H9 (cell line): ENCODE measurements at regions not wholly inside any gene's neighbourhood (a gene's known extent, or its start where the extent isn't known, plus 50 kb on each side); places are given as distances from the start of the nearest gene placed in this dataset.

Experiments
- DNase-seq: peaks from one replicate; pipeline ENCODE4 v3.0.0-alpha.2; 2017
- H2AFZ ChIP-seq: one replicate; pipeline ENCODE4 v1.6.1; 2013; ENCODE audit warnings: mild to moderate bottlenecking, low read length, control low read depth, moderate library complexity
- H2AK5ac ChIP-seq: 2 replicates; pipeline ENCODE4 v1.6.1; 2013; ENCODE audit warnings: low read length, control low read depth, mixed read lengths; ENCODE audit not compliant: insufficient read length
- H2BK120ac ChIP-seq: one replicate; pipeline ENCODE4 v1.6.1; 2013; ENCODE audit warnings: low read depth, mild to moderate bottlenecking, low read length, control low read depth, inconsistent platforms; ENCODE audit not compliant: poor library complexity, severe bottlenecking
- H2BK12ac ChIP-seq: 2 replicates; pipeline ENCODE4 v1.6.1; 2013; ENCODE audit warnings: low read length, control low read depth, mixed read lengths, low read depth; ENCODE audit not compliant: insufficient read length
- H2BK15ac ChIP-seq: 2 replicates; pipeline ENCODE4 v1.6.1; 2013; ENCODE audit warnings: low read depth, low read length, control low read depth
- H2BK20ac ChIP-seq: one replicate; pipeline ENCODE4 v1.6.1; 2013; ENCODE audit warnings: low read depth, mild to moderate bottlenecking, low read length, control low read depth, inconsistent platforms; ENCODE audit not compliant: poor library complexity, severe bottlenecking
- H2BK5ac ChIP-seq: 2 replicates; pipeline ENCODE4 v1.6.1; 2013; ENCODE audit warnings: low read length, control low read depth, mixed read lengths; ENCODE audit not compliant: insufficient read length
- H3K14ac ChIP-seq: 2 replicates; pipeline ENCODE4 v1.6.1; 2013; ENCODE audit warnings: low read length, control low read depth; ENCODE audit not compliant: insufficient read depth
- H3K18ac ChIP-seq: 2 replicates; pipeline ENCODE4 v1.6.1; 2013; ENCODE audit warnings: low read depth, mild to moderate bottlenecking, mixed read lengths, low read length, control low read depth; ENCODE audit not compliant: insufficient read length
- H3K23ac ChIP-seq: 2 replicates; pipeline ENCODE4 v1.6.1; 2013; ENCODE audit warnings: low read length, control low read depth, mixed read lengths, low read depth; ENCODE audit not compliant: insufficient read length
- H3K23me2 ChIP-seq: 2 replicates; pipeline ENCODE4 v1.6.1; 2013; ENCODE audit warnings: low read depth, mild to moderate bottlenecking, mixed read lengths, low read length, control low read depth; ENCODE audit not compliant: insufficient read length, poor library complexity, severe bottlenecking
- H3K27ac ChIP-seq: 2 replicates; pipeline ENCODE4 v1.5.1; 2013; ENCODE audit warnings: low read length, control low read depth, mixed read lengths, low read depth; ENCODE audit not compliant: insufficient read length
- H3K27me3 ChIP-seq: 2 replicates; pipeline ENCODE4 v1.6.1; 2013; ENCODE audit warnings: low read length, control low read depth, inconsistent platforms; ENCODE audit not compliant: insufficient read depth
- H3K4ac ChIP-seq: 2 replicates; pipeline ENCODE4 v1.6.1; 2013; ENCODE audit warnings: low read depth, mild to moderate bottlenecking, control low read depth, inconsistent platforms, low read length, moderate library complexity
- H3K4me1 ChIP-seq: 2 replicates; pipeline ENCODE4 v1.6.1; 2013; ENCODE audit warnings: low read length, control low read depth, inconsistent platforms; ENCODE audit not compliant: insufficient read depth
- H3K4me2 ChIP-seq: 2 replicates; pipeline ENCODE4 v1.6.1; 2013; ENCODE audit warnings: low read length, control low read depth, mixed read lengths; ENCODE audit not compliant: insufficient read length, insufficient read depth
- H3K56ac ChIP-seq: 2 replicates; pipeline ENCODE4 v1.6.1; 2013; ENCODE audit warnings: low read depth, mild to moderate bottlenecking, mixed read lengths, low read length, control low read depth; ENCODE audit not compliant: insufficient read length
- H3K79me1 ChIP-seq: 2 replicates; pipeline ENCODE4 v1.6.1; 2013; ENCODE audit warnings: low read depth, mild to moderate bottlenecking, moderate library complexity, low read length, control low read depth, inconsistent platforms; ENCODE audit not compliant: insufficient read depth, poor library complexity, severe bottlenecking
- H3K79me2 ChIP-seq: 2 replicates; pipeline ENCODE4 v1.6.1; 2013; ENCODE audit warnings: low read length, control low read depth, inconsistent platforms; ENCODE audit not compliant: insufficient read depth
- H3K9ac ChIP-seq: 2 replicates; pipeline ENCODE4 v1.6.1; 2013; ENCODE audit warnings: low read length, control low read depth, mixed read lengths; ENCODE audit not compliant: insufficient read length; ENCODE audit errors: extremely low read depth
- H3K9me3 ChIP-seq: one replicate; pipeline ENCODE4 v1.6.1; 2013; ENCODE audit warnings: low read depth, low read length, inconsistent platforms; ENCODE audit not compliant: control insufficient read depth
- H3T11ph ChIP-seq: one replicate; pipeline ENCODE4 v1.6.1; 2013; ENCODE audit warnings: mild to moderate bottlenecking, low read length, control low read depth, inconsistent platforms
- H4K20me1 ChIP-seq: one replicate; pipeline ENCODE4 v1.6.1; 2013; ENCODE audit not compliant: control insufficient read depth, insufficient read length, insufficient read depth
- H4K5ac ChIP-seq: 2 replicates; pipeline ENCODE4 v1.6.1; 2013; ENCODE audit warnings: low read depth, mild to moderate bottlenecking, mixed read lengths, low read length, control low read depth; ENCODE audit not compliant: insufficient read length
- H4K8ac ChIP-seq: replicated peaks from 2 replicates; pipeline ENCODE4 v1.6.1; 2013; ENCODE audit warnings: low read length, control low read depth, mixed read lengths, low read depth; ENCODE audit not compliant: insufficient read length
- H4K91ac ChIP-seq: 2 replicates; pipeline ENCODE4 v1.6.1; 2013; ENCODE audit warnings: low read depth, mild to moderate bottlenecking, moderate library complexity, mixed read lengths, low read length, control low read depth; ENCODE audit not compliant: insufficient read length
- H3K27ac Mint-ChIP-seq, 3 experiments: 2 replicates in 2 of 3; 3 replicates in 1 of 3; pipeline ENCODE4 v1.8.0; 2020 to 2021; ENCODE audit warnings: mixed read lengths in 3 of 3, mild to moderate bottlenecking in 1 of 3, moderate library complexity in 1 of 3
- H3K27me3 Mint-ChIP-seq: 2 replicates; pipeline ENCODE4 v1.8.0; 2021; ENCODE audit warnings: low read depth, mild to moderate bottlenecking, moderate library complexity, mixed read lengths
- H3K36me3 Mint-ChIP-seq, 3 experiments: 2 replicates in 2 of 3; 3 replicates in 1 of 3; pipeline ENCODE4 v1.8.0; 2020 to 2021; ENCODE audit warnings: low read depth in 3 of 3, mixed read lengths in 3 of 3; ENCODE audit not compliant: insufficient read depth in 1 of 3
- H3K4me1 Mint-ChIP-seq, 2 experiments: 2 replicates each; pipeline ENCODE4 v1.8.0; 2020; ENCODE audit warnings: mixed read lengths in 2 of 2
- H3K4me3 Mint-ChIP-seq, 2 experiments: 2 replicates in 1 of 2; 3 replicates in 1 of 2; pipeline ENCODE4 v1.8.0; 2020 to 2021; ENCODE audit warnings: mild to moderate bottlenecking in 2 of 2, mixed read lengths in 2 of 2, moderate library complexity in 1 of 2
- H3K9me3 Mint-ChIP-seq, 2 experiments: 2 replicates in 1 of 2; 3 replicates in 1 of 2; pipeline ENCODE4 v1.8.0; 2020; ENCODE audit warnings: mild to moderate bottlenecking in 2 of 2, mixed read lengths in 2 of 2, moderate library complexity in 1 of 2
- CTCF ChIP-seq: fragments of 200-600 bp; sonication (generic); conservative IDR thresholded peaks from 3 replicates; pipeline ENCODE4 v1.8.0; 2021; ENCODE audit warnings: antibody characterized with exemption, mild to moderate bottlenecking
- WGBS: extraction: QIAGEN DNeasy Blood & Tissue Kit; methylation state at CpG from one replicate; pipeline ENCODE4 v1.1.7; 2013; ENCODE audit warnings: missing lambda C conversion rate, low lambda C conversion rate, mixed read lengths; ENCODE audit not compliant: insufficient read length; ENCODE audit errors: extremely low coverage; 5-methylcytosine and 5-hydroxymethylcytosine counted together

- Mint-ChIP-seq H3K4me1 (peaks cover 41 to 42% of the 10 kb centered on the region in 2 experiments), H3K9me3 (no peaks in the 10 kb centered on the region; a peak in 1 of 5 replicates), H3K36me3 (no peaks in the 10 kb centered on the region; a peak in 1 of 7 replicates), H3K4me3 (no peak overlapping the region), H3K27ac (no peak overlapping the region), H3K27me3 (no peaks in the 10 kb centered on the region)
- Histone ChIP-seq H2BK20ac (no peak overlapping the region), H3K4ac (no peak overlapping the region), H3K9me3 (no peaks in the 10 kb centered on the region), H3K79me1 (no peaks in the 10 kb centered on the region), H3K27me3 (no peaks in the 10 kb centered on the region), H3K18ac (no peak overlapping the region), H2BK120ac (no peak overlapping the region), H3K4me2 (no peak overlapping the region), H4K20me1 (no peaks in the 10 kb centered on the region), H2BK5ac (no peak overlapping the region), H4K8ac (no peak overlapping the region), H3K9ac (no peak overlapping the region), H3K4me1 (no peaks in the 10 kb centered on the region; the same call in 1 of the 2 replicates), H2BK15ac (no peak overlapping the region), H3K23me2 (no peaks in the 10 kb centered on the region), H2AK5ac (no peak overlapping the region), H3T11ph (no peak overlapping the region), H3K23ac (no peak overlapping the region), H4K91ac (no peak overlapping the region), H3K79me2 (no peaks in the 10 kb centered on the region), H3K27ac (no peak overlapping the region), H3K56ac (no peak overlapping the region), H4K5ac (no peak overlapping the region), H3K14ac (no peak overlapping the region), H2BK12ac (no peak overlapping the region), H2AFZ (no peak overlapping the region)
- WGBS: no CpG with 5 or more reads among the region's 4 CpGs
- no peak for TF ChIP-seq CTCF
- no peak for DNase-seq
Observed at GRCh38 chr12:76696186-76696585, 67.7 kb upstream of the ZDHHC17 start.
